ENCODE measurements at regions not wholly inside any gene's neighbourhood (a gene's known extent, or its start where the extent isn't known, plus 50 kb on each side); places are given as distances from the start of the nearest gene placed in this dataset.
"Not testable (repeated sequence)": the region's sequence is repeated elsewhere in the genome, so short reads cannot be mapped to it uniquely, and the experiment has no call there.

DNA sequence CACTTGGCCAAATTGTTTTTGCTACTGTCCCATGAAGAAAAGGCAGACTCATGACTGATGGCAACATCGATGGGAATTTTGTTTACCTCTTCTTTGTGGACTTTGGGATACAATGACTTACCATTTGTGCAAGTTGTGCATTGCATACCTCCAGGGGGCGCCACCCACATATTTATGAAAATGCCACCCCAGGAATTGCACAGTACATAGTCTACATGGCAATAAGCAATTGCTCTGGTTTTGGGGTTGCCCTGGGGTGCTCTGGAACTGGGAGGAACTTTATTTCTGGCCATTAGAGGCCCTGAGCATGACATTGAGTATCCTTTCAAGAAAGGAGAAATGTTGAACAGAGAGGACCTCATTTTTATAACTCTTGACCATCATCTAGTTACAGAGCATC lies 109.1 kb upstream of the ZNF195 start:
- not testable (repeated sequence) for TF ChIP-seq EZH2 (IDR thresholded peaks at IDR 0.05); POLR2AphosphoS5 (IDR thresholded peaks at IDR 0.05; ENCODE audit: borderline replicate concordance, low read depth, low read length)
